ENCODE measurements at regions not wholly inside any gene's neighbourhood (a gene's known extent, or its start where the extent isn't known, plus 50 kb on each side); places are given as distances from the start of the nearest gene placed in this dataset.
A peak's percentile ranks its signal among the peaks of the same experiment; 100 is the strongest.

- Histone ChIP-seq H3K79me2 (ENCODE audit: insufficient read depth, low read length) (no peaks in the 10 kb centered on the region), H3K4me2 (ENCODE audit: insufficient read depth, insufficient read length, low read length) (no peak overlapping the region), H4K91ac (ENCODE audit: insufficient read length, low read depth, low read length) (no peak overlapping the region), H3T11ph (ENCODE audit: low read length) (no peak overlapping the region), H4K5ac (ENCODE audit: insufficient read length, low read depth, low read length) (no peak overlapping the region), H4K8ac (replicated peaks; ENCODE audit: insufficient read length, low read depth, low read length) (no peak overlapping the region), H3K23ac (ENCODE audit: insufficient read length, low read depth, low read length) (no peak overlapping the region), H3K56ac (ENCODE audit: insufficient read length, low read depth, low read length) (no peak overlapping the region), H3K14ac (ENCODE audit: insufficient read depth, low read length) (no peak overlapping the region), H2AK5ac (ENCODE audit: insufficient read length, low read length) (no peak overlapping the region), H3K27me3 (ENCODE audit: insufficient read depth, low read length) (no peaks in the 10 kb centered on the region), H2BK120ac (ENCODE audit: low read depth, low read length, poor library complexity, severe bottlenecking) (no peak overlapping the region), H3K18ac (ENCODE audit: insufficient read length, low read depth, low read length) (no peak overlapping the region), H2AFZ (ENCODE audit: low read length) (no peak overlapping the region), H3K27ac (ENCODE audit: insufficient read length, low read depth, low read length) (no peak overlapping the region), H3K9me3 (ENCODE audit: control insufficient read depth, low read depth, low read length) (no peaks in the 10 kb centered on the region), H4K20me1 (ENCODE audit: control insufficient read depth, insufficient read depth, insufficient read length) (no peaks in the 10 kb centered on the region), H2BK15ac (ENCODE audit: low read depth, low read length) (no peak overlapping the region), H3K4me1 (ENCODE audit: insufficient read depth, low read length) (no peaks in the 10 kb centered on the region), H2BK5ac (ENCODE audit: insufficient read length, low read length) (no peak overlapping the region), H2BK20ac (ENCODE audit: low read depth, low read length, poor library complexity, severe bottlenecking) (no peak overlapping the region), H3K4ac (ENCODE audit: low read depth, low read length) (no peak overlapping the region), H3K79me1 (ENCODE audit: insufficient read depth, low read depth, low read length, poor library complexity, severe bottlenecking) (no peaks in the 10 kb centered on the region), H2BK12ac (ENCODE audit: insufficient read length, low read depth, low read length) (no peak overlapping the region), H3K9ac (ENCODE audit: extremely low read depth, insufficient read length, low read length) (no peak overlapping the region), H3K23me2 (ENCODE audit: insufficient read length, low read depth, low read length, poor library complexity, severe bottlenecking) (no peaks in the 10 kb centered on the region)
- H3K27ac Mint-ChIP-seq: peak overlapping the region in 2 of 3 experiments; percentile 2 to 46; a peak in 1 of 7 replicates
- H3K4me3 Mint-ChIP-seq: no peak overlapping the region; a peak in 1 of 5 replicates
- peaks cover 0 to 3% of the 10 kb centered on the region in 2 experiments; a peak in 1 of 4 replicates for H3K4me1 Mint-ChIP-seq
- peak; percentile 2 for DNase-seq
- H3K9me3 Mint-ChIP-seq: peaks cover 0 to 2% of the 10 kb centered on the region in 2 experiments; a peak in 2 of 5 replicates
- WGBS (ENCODE audit: extremely low coverage, insufficient read length, low lambda C conversion rate): no CpG with 5 or more reads among the region's 5 CpGs
- H3K36me3 Mint-ChIP-seq (ENCODE audit: insufficient read depth in 1 of 3, low read depth in 3 of 3): peaks cover 0 to 2% (median 0%) of the 10 kb centered on the region in 3 experiments; a peak in 2 of 7 replicates
- no peaks in the 10 kb centered on the region; the same call in 1 of the 2 replicates for H3K27me3 Mint-ChIP-seq (ENCODE audit: low read depth)
- TF ChIP-seq CTCF (conservative IDR thresholded peaks at IDR 0.05): no peak
Observed at GRCh38 chr9:16320338-16320902, 550.0 kb downstream of the BNC2 start.
